GM18520 (cell line): ENCODE measurements at regions not wholly inside any gene's neighbourhood (a gene's known extent, or its start where the extent isn't known, plus 50 kb on each side); places are given as distances from the start of the nearest gene placed in this dataset.
"Not testable (repeated sequence)": the region's sequence is repeated elsewhere in the genome, so short reads cannot be mapped to it uniquely, and the experiment has no call there.

Experiments
- ATAC-seq: cut with Tn5 transposase; IDR thresholded peaks from one replicate; pipeline ENCODE4 v1.9.1; 2021; ENCODE audit not compliant: unreplicated experiment

- no peak for ATAC-seq
These were observed 294.3 kb upstream of the ZNF804A start for GRCh38 chr2:184304006-184304405.

GRCh38 chr2:184305105-184305504, 293.2 kb upstream of the ZNF804A start:
- no peak for ATAC-seq

GRCh38 chr2:184308706-184309105, 289.6 kb upstream of the ZNF804A start:
- ATAC-seq: no peak

- ATAC-seq: no peak
These were observed 285.4 kb upstream of the ZNF804A start for GRCh38 chr2:184312970-184313369.

- ATAC-seq: no peak
These were observed 283.5 kb upstream of the ZNF804A start for GRCh38 chr2:184314829-184315228.

DNA sequence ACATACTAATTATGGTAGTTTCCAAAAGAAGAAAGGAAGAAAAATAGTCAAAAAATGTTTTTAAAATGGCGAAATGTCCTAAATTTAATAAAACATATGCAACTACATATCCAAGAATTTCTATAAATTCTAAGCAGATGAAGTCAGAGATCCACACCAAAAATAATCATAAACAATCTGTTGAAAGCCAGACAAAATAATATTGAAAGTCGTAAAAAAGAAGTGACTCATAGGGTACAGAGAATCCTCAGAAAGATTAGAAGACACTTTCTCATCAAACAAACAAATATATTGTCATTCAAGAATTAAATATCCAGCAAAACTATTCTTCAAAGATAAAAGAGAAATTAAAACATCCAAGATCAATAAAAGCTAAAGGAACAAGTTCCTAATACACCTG, 281.4 kb upstream of the ZNF804A start:
- ATAC-seq: no peak

- peak; percentile 58 for ATAC-seq
These were observed 275.7 kb upstream of the ZNF804A start for GRCh38 chr2:184322615-184323014.

DNA sequence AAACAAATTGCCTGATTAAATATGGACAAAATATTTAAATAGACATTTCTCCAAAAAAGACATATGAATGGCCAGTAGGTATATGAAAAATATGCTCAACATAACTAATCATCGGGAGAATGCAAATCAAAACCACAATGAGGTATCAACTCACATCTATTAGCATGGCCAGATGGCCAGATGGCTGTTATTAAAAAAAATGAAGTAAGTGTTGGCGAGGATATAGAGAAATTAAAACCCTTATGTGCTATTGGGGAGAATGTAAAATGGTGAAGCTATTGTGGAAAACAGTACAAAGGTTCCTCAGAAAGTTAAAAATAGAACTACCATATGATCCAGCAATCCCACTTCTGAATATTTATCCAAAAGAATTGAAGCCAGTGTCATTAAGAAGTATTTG, 272.3 kb upstream of the ZNF804A start:
- ATAC-seq: no peak

GRCh38 chr2:184327805-184328204, 270.5 kb upstream of the ZNF804A start:
- ATAC-seq: not testable (repeated sequence)

DNA sequence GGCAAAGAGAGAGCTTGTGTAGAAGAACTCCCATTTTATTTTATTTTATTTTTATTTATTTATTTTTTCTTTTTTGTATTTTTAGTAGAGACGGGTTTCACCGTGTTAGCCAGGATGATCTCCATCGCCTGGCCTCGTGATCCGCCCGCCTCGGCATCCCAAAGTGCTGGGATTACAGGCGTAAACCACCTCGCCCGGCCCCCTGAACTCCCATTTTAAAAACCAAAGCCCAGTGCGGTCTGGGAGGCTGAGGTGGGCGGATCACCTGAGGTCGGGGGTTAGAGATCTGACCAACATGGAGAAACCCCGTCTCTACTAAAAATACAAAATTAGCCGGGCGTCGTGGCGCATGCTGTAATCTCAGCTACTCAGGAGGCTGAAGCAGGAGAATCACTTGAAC, 267.8 kb upstream of the ZNF804A start:
- ATAC-seq: not testable (repeated sequence)

DNA sequence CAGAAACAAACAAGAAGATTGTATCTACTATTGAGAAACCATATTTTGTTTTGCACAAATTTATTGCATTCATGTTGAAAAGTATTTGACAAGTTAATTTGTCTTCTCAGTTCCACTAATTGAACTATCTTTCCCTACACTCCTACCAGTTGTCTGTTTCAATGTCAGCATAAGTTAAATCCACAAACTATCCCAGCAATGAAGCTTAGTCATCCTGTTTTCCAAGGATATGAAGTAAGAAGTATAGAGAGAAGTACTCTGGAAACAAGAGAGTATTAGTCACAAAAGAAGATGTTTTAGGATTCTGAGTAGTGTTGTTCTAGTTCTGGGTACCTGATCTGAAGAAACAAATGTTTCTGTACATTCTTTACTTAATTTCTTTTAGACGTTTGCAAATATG, 261.6 kb upstream of the ZNF804A start:
- no peak for ATAC-seq

DNA sequence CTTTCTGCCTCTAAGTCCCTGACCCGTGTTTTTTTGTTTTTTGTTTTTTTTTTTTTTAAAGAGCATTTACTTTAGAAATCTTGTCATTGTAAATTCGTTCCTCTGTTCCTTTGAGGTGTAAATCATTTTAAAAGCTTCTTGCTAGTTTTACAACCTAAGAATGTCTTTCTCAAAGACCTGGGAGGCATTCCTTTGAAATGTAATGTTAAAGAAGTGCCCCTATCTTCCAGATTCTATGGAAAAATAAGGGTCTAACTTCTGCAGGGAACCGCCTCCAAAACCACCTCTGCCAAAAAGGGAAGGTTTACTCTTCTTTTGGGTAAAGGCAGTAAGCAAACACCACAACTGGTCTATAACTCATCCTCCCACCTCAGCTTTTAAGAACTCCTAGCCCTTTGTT, 259.6 kb upstream of the ZNF804A start:
- ATAC-seq: no peak

GRCh38 chr2:184339966-184340365, 258.4 kb upstream of the ZNF804A start:
- no peak for ATAC-seq

DNA sequence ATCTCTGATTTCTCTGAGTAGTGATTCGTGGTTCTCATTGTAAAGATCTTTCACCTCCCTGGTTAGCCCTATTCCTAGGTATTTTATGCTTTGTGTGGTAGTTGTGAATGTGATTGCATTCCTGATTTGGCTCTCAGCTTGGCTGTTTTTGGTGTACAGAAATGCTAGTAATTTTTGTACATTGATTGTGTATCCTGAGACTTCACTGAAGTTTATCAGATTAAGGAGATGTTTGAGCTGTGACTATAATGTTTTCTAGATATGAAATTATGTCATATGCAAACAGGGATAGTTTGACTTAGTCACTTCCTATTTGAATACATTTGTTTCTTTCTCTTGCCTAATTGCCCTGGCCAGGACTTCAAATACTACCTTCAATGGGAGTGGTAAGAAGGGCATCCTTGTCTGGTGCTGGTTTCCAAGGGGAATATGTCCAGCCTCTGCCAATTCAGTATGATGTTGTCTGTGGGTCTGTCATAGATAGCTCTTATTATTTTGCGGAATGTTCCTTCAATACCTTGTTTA, 251.9 kb upstream of the ZNF804A start:
- no peak for ATAC-seq

GRCh38 chr2:184351126-184351525, 247.2 kb upstream of the ZNF804A start:
- ATAC-seq: no peak

- ATAC-seq: no peak
These were observed 241.3 kb upstream of the ZNF804A start for GRCh38 chr2:184357033-184357432.

- ATAC-seq: no peak
These were observed 238.9 kb upstream of the ZNF804A start for GRCh38 chr2:184359379-184359778.

DNA sequence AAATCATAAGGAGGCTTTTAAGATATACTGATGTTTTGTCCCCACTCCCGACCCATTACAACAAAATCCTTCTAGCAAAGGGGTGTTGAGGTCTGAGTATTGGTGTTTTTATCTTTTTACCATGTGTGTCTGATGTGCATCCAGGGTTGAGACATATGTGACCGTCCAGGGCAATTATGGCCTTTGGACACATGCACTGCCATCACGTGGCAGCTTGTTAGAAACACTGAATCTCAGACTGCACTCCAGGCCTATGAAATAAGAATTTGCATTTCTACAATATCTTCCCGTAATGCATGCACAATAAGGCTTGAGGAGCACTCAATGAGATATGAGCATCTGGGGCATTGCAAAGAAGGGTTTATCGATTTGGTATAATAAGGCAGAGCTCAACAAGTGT, 235.1 kb upstream of the ZNF804A start:
- ATAC-seq: no peak

DNA sequence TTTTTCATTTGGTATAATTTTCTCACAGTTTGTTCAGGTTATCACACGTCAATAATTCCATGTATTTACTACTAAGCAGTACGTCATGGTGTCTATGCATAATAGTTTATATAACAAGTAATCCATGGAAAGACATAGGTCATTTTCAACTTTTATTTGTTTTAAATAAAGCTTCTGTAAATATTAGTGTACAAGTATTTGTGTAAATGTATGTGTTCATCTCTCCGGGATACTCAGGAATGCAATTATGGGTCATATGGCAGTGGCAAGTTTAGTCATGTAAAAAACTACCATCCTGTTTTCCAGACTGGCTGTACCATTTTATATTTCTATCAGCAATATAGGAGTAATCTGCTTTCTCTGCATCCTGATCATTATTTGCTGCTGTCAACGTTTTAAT, 231.1 kb upstream of the ZNF804A start:
- ATAC-seq: no peak

DNA sequence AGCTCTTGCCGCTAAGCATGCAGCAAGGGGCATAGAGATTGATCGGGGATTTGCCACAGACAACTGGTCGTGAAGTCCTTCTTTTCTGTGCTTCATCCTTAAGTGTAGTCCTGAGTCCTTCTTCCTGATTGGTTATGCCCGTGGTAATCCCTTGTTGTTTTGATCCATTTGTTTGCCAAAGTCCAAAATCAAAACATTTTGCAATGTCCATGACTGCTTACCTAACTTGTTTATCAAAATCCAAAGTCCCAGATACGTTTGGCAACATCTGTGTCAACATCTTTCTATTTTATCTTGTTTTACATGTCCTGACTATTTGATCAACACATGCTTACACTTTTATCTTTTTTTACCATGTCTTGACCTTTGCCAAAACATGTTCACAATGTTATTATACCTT, 229.0 kb upstream of the ZNF804A start:
- ATAC-seq: no peak

DNA sequence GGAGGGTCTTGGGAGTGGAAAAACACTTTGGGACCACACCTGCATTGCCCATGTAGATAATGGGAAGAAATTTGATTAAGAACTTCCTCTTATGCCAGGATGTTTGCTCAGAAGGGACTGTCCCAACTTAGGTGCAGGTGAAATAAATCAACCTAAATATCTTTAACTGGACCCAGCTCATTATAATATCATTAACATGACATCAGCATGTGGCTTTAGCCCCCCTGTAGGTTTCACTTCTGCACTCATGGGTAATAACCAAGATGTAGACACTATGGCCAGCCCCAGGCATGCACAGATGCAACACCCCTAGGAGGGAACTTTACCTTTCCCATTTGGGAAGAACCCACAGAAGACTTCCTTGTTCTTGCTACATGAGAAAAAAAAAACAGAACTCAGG, 227.4 kb upstream of the ZNF804A start:
- no peak for ATAC-seq

GRCh38 chr2:184371641-184372040, 226.7 kb upstream of the ZNF804A start:
- ATAC-seq: no peak

- no peak for ATAC-seq
These were observed 225.8 kb upstream of the ZNF804A start for GRCh38 chr2:184372484-184372883.

DNA sequence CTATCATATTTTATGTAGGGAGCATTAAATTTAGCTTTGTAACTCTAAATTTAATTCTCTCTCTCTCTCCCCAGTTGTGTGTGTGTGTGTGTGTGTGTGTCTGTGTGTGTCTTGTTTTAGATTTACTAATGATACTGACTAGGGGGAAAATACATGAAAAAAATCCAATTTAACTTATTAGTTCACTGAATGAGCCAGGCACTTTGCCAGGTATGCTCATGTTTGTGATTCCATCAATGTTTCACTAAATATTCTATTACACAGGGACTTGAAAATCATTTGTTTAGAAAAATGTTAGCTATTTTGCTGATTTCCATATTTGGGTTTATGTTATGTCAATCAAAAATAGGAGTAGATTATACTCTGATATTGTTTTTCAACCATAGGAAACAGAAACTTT, 203.7 kb upstream of the ZNF804A start:
- no peak for ATAC-seq
